IMR-90 (cell line): ENCODE measurements at regions not wholly inside any gene's neighbourhood (a gene's known extent, or its start where the extent isn't known, plus 50 kb on each side); places are given as distances from the start of the nearest gene placed in this dataset.

Source experiments
- ATAC-seq: fragments of 200-7000 bp; cut with Tn5 transposase; 2 replicates; pipeline ENCODE4 v1.9.1; 2020; ENCODE audit warnings: low read depth, mild to moderate bottlenecking, moderate library complexity
- BruUV-seq: library from RNA; stranded (reverse); fragments of 400-500 nt; replicated peaks from 2 replicates; lab custom pipeline; 2021; lab: Mats Ljungman, UMichigan
- CTCF ChIA-PET: fragments of 300-600 bp; formaldehyde crosslinking; extraction: SDS; loops from one replicate; lab custom pipeline; 2021; ENCODE audit warnings: antibody characterized with exemption; lab: Yijun Ruan, JAX
- POLR2A ChIA-PET: fragments of 300-600 bp; sonication (Branson Sonifier 250); formaldehyde crosslinking; loops from one replicate; lab custom pipeline; 2022; ENCODE audit warnings: antibody characterized with exemption; ENCODE audit not compliant: unreplicated experiment; lab: Charles Lee
- DNase-seq: peaks from one replicate; pipeline ENCODE4 v3.0.0; 2013
- H2AFZ ChIP-seq: replicated peaks from 2 replicates; pipeline ENCODE3; 2013; ENCODE audit warnings: low read length, mild to moderate bottlenecking; ENCODE audit not compliant: poor library complexity
- H2AK5ac ChIP-seq: 2 replicates; pipeline ENCODE4 v1.6.1; 2013; ENCODE audit warnings: low read depth, low read length, inconsistent platforms
- H2AK9ac ChIP-seq: replicated peaks from 2 replicates; pipeline ENCODE3; 2013; ENCODE audit warnings: mild to moderate bottlenecking, low read depth, low read length, moderate library complexity; ENCODE audit not compliant: poor library complexity
- H2BK120ac ChIP-seq: 2 replicates; pipeline ENCODE4 v1.6.1; 2013; ENCODE audit warnings: low read depth, low read length, inconsistent platforms
- H2BK15ac ChIP-seq: 3 replicates; pipeline ENCODE4 v1.6.1; 2013; ENCODE audit warnings: low read depth, low read length, inconsistent platforms
- H2BK20ac ChIP-seq: 2 replicates; pipeline ENCODE4 v1.6.1; 2013; ENCODE audit warnings: low read depth, mild to moderate bottlenecking, inconsistent platforms, low read length, moderate library complexity
- H2BK5ac ChIP-seq: 2 replicates; pipeline ENCODE4 v1.6.1; 2013; ENCODE audit warnings: mild to moderate bottlenecking, low read depth, low read length, inconsistent platforms; ENCODE audit not compliant: poor library complexity, severe bottlenecking
- H3K14ac ChIP-seq: replicated peaks from 2 replicates; pipeline ENCODE4 v1.6.1; 2013; ENCODE audit warnings: low read depth, low read length, inconsistent platforms
- H3K18ac ChIP-seq: 2 replicates; pipeline ENCODE4 v1.6.1; 2013; ENCODE audit warnings: low read depth, low read length, control low read depth
- H3K23ac ChIP-seq: 2 replicates; pipeline ENCODE4 v1.6.1; 2013; ENCODE audit warnings: low read depth, low read length, inconsistent platforms
- H3K27ac ChIP-seq: 2 replicates; pipeline ENCODE4 v1.5.1; 2013; ENCODE audit warnings: mild to moderate bottlenecking, control low read depth, low read length; ENCODE audit not compliant: insufficient read depth
- H3K27me3 ChIP-seq: 2 replicates; pipeline ENCODE4 v1.6.1; 2013; ENCODE audit warnings: low read length; ENCODE audit not compliant: control insufficient read depth, insufficient read depth
- H3K36me3 ChIP-seq: 2 replicates; pipeline ENCODE4 v1.6.1; 2013; ENCODE audit warnings: low read length, mixed read lengths; ENCODE audit not compliant: control insufficient read depth, insufficient read depth
- H3K4ac ChIP-seq: 2 replicates; pipeline ENCODE4 v1.6.1; 2013; ENCODE audit warnings: low read depth, low read length, inconsistent platforms
- H3K4me1 ChIP-seq: 2 replicates; pipeline ENCODE4 v1.6.1; 2013; ENCODE audit warnings: low read length, mixed read lengths; ENCODE audit not compliant: control insufficient read depth, insufficient read depth
- H3K4me2 ChIP-seq: 2 replicates; pipeline ENCODE4 v1.6.1; 2013; ENCODE audit warnings: low read depth, mild to moderate bottlenecking, control low read depth, low read length, moderate library complexity
- H3K4me3 ChIP-seq: 2 replicates; pipeline ENCODE4 v1.5.1; 2013; ENCODE audit warnings: low read depth, mild to moderate bottlenecking, control low read depth, low read length, moderate library complexity; ENCODE audit not compliant: insufficient read depth
- H3K56ac ChIP-seq: 2 replicates; pipeline ENCODE4 v1.6.1; 2013; ENCODE audit warnings: low read length, inconsistent platforms; ENCODE audit not compliant: insufficient read depth; ENCODE audit errors: extremely low read depth
- H3K79me1 ChIP-seq, 2 experiments: 2 replicates each; pipeline ENCODE4 v1.6.1; 2013; ENCODE audit warnings: low read length in 2 of 2, inconsistent platforms in 1 of 2, low read depth in 1 of 2
- H3K9ac ChIP-seq: 2 replicates; pipeline ENCODE4 v1.6.1; 2013; ENCODE audit warnings: low read depth, low read length, control low read depth
- H3K9me1 ChIP-seq: 2 replicates; pipeline ENCODE4 v1.6.1; 2013; ENCODE audit warnings: low read length, inconsistent platforms; ENCODE audit not compliant: insufficient read depth
- H3K9me3 ChIP-seq: 2 replicates; pipeline ENCODE4 v1.6.1; 2013; ENCODE audit warnings: low read length; ENCODE audit not compliant: control insufficient read depth, insufficient read depth
- H4K20me1 ChIP-seq: 2 replicates; pipeline ENCODE4 v1.6.1; 2013; ENCODE audit warnings: low read length, inconsistent platforms; ENCODE audit not compliant: insufficient read depth
- H4K5ac ChIP-seq: 2 replicates; pipeline ENCODE4 v1.6.1; 2013; ENCODE audit warnings: mild to moderate bottlenecking, low read depth, low read length, control low read depth
- H4K8ac ChIP-seq, 2 experiments: 2 replicates each; pipeline ENCODE4 v1.6.1; 2013; ENCODE audit warnings: low read depth in 2 of 2, low read length in 2 of 2, control low read depth in 1 of 2, inconsistent platforms in 1 of 2
- H4K91ac ChIP-seq: 2 replicates; pipeline ENCODE4 v1.6.1; 2013; ENCODE audit warnings: low read depth, low read length, inconsistent platforms; ENCODE audit not compliant: insufficient read depth
- ELK1 ChIP-seq: fragments of 150-350 bp; IDR thresholded peaks from 2 replicates; pipeline ENCODE4 v1.6.1; 2016; ENCODE audit warnings: low read depth, mild to moderate bottlenecking, low read length, moderate library complexity, borderline replicate concordance
- MAFK ChIP-seq: IDR thresholded peaks from 2 replicates; pipeline ENCODE4 v1.6.1; 2012; ENCODE audit warnings: low read depth, low read length, improper control_type of control experiment
- MAZ ChIP-seq: IDR thresholded peaks from 2 replicates; pipeline ENCODE4 v1.6.1; 2012; ENCODE audit warnings: low read depth, mild to moderate bottlenecking, low read length, improper control_type of control experiment, moderate library complexity, borderline replicate concordance
- MXI1 ChIP-seq: IDR thresholded peaks from 2 replicates; pipeline ENCODE4 v1.6.1; 2012; ENCODE audit warnings: low read depth, mild to moderate bottlenecking, low read length, moderate library complexity, borderline replicate concordance
- NFE2L2 ChIP-seq: fragments of 150-350 bp; IDR thresholded peaks from 2 replicates; pipeline ENCODE4 v1.6.1; 2016; ENCODE audit warnings: low read depth, mild to moderate bottlenecking, low read length
- POLR2A ChIP-seq: IDR thresholded peaks from 2 replicates; pipeline ENCODE4 v1.6.1; 2012; ENCODE audit warnings: mild to moderate bottlenecking, low read depth, low read length
- RFX5 ChIP-seq: IDR thresholded peaks from 2 replicates; pipeline ENCODE4 v1.8.0; 2012; ENCODE audit warnings: low read depth, mild to moderate bottlenecking, low read length, moderate library complexity
- dilution Hi-C: fragments of 300-500 bp; cut with HindIII; formaldehyde crosslinking; loops from one replicate; pipeline ENCODE4 v1.14.3; 2018; ENCODE audit warnings: low sequenced_read_pairs; ENCODE audit not compliant: unreplicated experiment
- in situ Hi-C: fragments of 300-500 bp; cut with MboI; formaldehyde crosslinking; loops from 3 replicates; pipeline ENCODE4 v1.14.3; 2019; ENCODE audit warnings: low sequenced_read_pairs, inconsistent platforms, mixed read lengths
- intact Hi-C: fragments of 100-400 bp; cut with micrococcal nuclease; formaldehyde crosslinking; loops from 2 replicates; pipeline ENCODE4 v1.10.0; 2022
- TF ChIP-seq, protein P1 (sequence below): fragments of 150-350 bp; IDR thresholded peaks from 2 replicates; pipeline ENCODE4 v1.6.1; 2017; ENCODE audit warnings: mild to moderate bottlenecking, antibody characterized with exemption, low read length, low read depth

- no peaks in the 10 kb centered on the region for H4K20me1 ChIP-seq
- POLR2A ChIA-PET: no interaction called here
- no peak overlapping the region for H3K4ac ChIP-seq
- H3K56ac ChIP-seq: no peak overlapping the region
- BruUV-seq: no TSS peak
- H3K9ac ChIP-seq: no peak overlapping the region
- no peak overlapping the region for H3K4me2 ChIP-seq
- dilution Hi-C loops (no loop called here), intact Hi-C loops (no loop called here), in situ Hi-C loops (no loop called here)
- no peak overlapping the region for H3K14ac ChIP-seq
- no peak overlapping the region for H2AK5ac ChIP-seq
- CTCF ChIA-PET: no interaction called here
- H2BK15ac ChIP-seq: no peak overlapping the region
- H2AFZ ChIP-seq: no peak overlapping the region
- H2BK20ac ChIP-seq: no peak overlapping the region
- no peak overlapping the region for H4K8ac ChIP-seq
- H2AK9ac ChIP-seq: no peak overlapping the region
- no peaks in the 10 kb centered on the region for H3K36me3 ChIP-seq
- H3K23ac ChIP-seq: no peak overlapping the region
- no peaks in the 10 kb centered on the region for H3K79me1 ChIP-seq
- DNase-seq: no peak
- no peaks in the 10 kb centered on the region for H3K9me1 ChIP-seq
- no peak overlapping the region for H4K5ac ChIP-seq
- TF ChIP-seq MAFK (no peak), MXI1 (no peak), NFE2L2 (no peak), MAZ (no peak), ELK1 (no peak), POLR2A (no peak), RFX5 (no peak)
- TF ChIP-seq, protein P1, sequence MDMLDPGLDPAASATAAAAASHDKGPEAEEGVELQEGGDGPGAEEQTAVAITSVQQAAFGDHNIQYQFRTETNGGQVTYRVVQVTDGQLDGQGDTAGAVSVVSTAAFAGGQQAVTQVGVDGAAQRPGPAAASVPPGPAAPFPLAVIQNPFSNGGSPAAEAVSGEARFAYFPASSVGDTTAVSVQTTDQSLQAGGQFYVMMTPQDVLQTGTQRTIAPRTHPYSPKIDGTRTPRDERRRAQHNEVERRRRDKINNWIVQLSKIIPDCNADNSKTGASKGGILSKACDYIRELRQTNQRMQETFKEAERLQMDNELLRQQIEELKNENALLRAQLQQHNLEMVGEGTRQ: no peak
- peaks cover 5% of the 10 kb centered on the region; the same call in 1 of the 2 replicates for H3K9me3 ChIP-seq
- H3K27me3 ChIP-seq: no peaks in the 10 kb centered on the region
- no peak overlapping the region for H4K91ac ChIP-seq
- ATAC-seq: no peak
- H2BK120ac ChIP-seq: no peak overlapping the region
- no peak overlapping the region for H3K18ac ChIP-seq
- no peaks in the 10 kb centered on the region for H3K4me1 ChIP-seq
- H3K27ac ChIP-seq: no peak overlapping the region
- H2BK5ac ChIP-seq: no peak overlapping the region
- H3K4me3 ChIP-seq: no peak overlapping the region
Measured at GRCh38 chr5:28329176-28329575, 1290.8 kb upstream of the CDH9 start.
